ENCODE measurements at regions not wholly inside any gene's neighbourhood (a gene's known extent, or its start where the extent isn't known, plus 50 kb on each side); places are given as distances from the start of the nearest gene placed in this dataset.

DNA sequence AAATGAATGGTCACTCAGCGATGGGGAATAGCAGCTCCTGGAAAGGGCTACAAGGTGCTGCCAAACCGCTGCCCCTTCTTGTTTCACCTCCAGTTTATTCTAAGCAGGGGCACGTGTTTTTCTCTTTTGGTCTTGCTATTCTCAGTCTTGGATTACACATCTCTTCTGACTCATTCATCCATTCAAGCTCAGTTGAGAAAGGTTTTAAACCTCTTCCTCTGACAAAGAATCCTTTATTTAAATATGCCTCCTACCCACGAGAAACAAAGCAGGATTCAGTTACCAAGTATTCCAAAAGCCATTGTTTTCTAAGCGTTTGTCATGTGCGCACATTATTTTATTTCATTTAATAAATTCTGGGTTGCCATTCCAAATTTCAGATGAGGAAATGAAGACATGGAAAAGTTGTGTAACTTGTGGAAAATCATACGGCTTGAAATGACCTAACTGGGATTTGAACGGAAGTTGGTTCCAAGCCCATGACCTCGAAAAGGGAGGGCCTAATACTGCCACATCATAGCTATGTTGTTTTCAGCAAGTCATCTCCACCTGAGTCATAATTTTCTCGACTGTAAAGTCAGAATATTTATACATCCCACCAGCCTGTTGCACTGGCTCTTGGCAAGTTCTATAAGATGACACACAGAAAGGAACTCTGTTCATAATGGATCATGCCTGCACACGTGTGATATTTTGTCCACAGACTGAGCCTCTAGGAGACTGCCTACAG, 292.0 kb upstream of the SLCO3A1 start:
- TF ChIP-seq, protein P1, sequence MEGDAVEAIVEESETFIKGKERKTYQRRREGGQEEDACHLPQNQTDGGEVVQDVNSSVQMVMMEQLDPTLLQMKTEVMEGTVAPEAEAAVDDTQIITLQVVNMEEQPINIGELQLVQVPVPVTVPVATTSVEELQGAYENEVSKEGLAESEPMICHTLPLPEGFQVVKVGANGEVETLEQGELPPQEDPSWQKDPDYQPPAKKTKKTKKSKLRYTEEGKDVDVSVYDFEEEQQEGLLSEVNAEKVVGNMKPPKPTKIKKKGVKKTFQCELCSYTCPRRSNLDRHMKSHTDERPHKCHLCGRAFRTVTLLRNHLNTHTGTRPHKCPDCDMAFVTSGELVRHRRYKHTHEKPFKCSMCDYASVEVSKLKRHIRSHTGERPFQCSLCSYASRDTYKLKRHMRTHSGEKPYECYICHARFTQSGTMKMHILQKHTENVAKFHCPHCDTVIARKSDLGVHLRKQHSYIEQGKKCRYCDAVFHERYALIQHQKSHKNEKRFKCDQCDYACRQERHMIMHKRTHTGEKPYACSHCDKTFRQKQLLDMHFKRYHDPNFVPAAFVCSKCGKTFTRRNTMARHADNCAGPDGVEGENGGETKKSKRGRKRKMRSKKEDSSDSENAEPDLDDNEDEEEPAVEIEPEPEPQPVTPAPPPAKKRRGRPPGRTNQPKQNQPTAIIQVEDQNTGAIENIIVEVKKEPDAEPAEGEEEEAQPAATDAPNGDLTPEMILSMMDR (IDR thresholded peaks at IDR 0.05; ENCODE audit: insufficient read depth, low read length, poor library complexity, severe bottlenecking): no peak
- TF ChIP-seq EZH2phosphoT487 (conservative IDR thresholded peaks at IDR 0.05; ENCODE audit: low read length): no peak

All from SU-DHL-6 (cell line).